IPS-18c (cell line): ENCODE measurements at regions not wholly inside any gene's neighbourhood (a gene's known extent, or its start where the extent isn't known, plus 50 kb on each side); places are given as distances from the start of the nearest gene placed in this dataset.
"Not testable (repeated sequence)": the region's sequence is repeated elsewhere in the genome, so short reads cannot be mapped to it uniquely, and the experiment has no call there.

Source experiments
- H3K4me3 ChIP-seq: 2 replicates; pipeline ENCODE4 v1.7.0; 2013; ENCODE audit warnings: low read depth, mild to moderate bottlenecking, low read length, moderate library complexity; ENCODE audit not compliant: insufficient read depth
- H3K9me3 ChIP-seq: one replicate; pipeline ENCODE4 v1.6.1; 2013; ENCODE audit warnings: mild to moderate bottlenecking, low read length, moderate library complexity; ENCODE audit not compliant: control insufficient read depth, insufficient read depth

DNA sequence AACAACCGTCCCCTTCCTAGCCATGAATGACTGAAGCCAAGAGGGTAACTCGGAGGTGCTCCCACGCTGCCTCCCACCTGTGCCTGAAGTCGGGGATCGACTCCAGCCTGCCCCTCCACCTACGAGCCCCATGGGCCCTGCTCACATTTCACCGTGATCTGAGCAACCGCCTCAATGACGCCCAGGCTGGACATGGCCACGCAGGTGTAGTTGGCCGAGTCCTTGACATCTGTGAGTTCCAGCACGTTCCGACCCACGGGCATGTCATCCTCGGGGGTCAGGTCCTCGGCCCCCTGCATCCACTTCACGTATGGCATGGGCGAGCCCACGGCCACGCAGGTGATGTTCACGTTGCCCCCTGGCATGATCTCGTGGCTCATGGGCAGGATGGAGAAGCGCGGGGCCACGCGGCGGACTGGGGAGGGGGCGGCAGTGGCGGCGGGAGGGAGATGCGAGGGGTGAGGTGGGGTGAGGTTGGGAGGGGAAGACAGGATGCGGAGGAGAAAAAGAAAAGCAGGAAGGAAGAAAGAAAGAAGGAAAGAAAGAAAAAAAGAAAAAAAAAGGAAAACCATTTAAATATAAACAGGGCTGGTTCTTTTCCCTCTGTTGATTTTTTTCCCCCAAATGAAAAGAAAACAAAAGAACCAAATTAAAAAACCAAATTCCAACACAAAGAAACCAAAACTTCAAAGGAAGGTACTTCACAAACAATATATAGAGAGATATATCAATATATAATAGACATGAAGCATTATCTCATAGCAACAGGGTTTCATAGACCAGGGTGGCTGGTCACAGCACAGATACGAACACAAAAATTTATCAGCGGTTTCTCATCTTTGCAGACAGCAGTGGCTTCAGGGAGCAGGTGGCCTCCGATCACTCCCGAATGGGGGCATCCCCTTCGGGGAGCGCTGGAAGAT is 94.7 kb downstream of the PTPRS start:
- H3K9me3 ChIP-seq: peaks cover 2% of the 10 kb centered on the region
- no peak overlapping the region for H3K4me3 ChIP-seq

- Histone ChIP-seq H3K4me3 (no peak overlapping the region), H3K9me3 (peaks cover 2% of the 10 kb centered on the region)
These were observed 96.3 kb downstream of the PTPRS start for GRCh38 chr19:5244351-5244750.

- H3K9me3 ChIP-seq: peaks cover 2% of the 10 kb centered on the region
These were observed 96.7 kb downstream of the PTPRS start for GRCh38 chr19:5243878-5244277.

GRCh38 chr19:5241896-5242295 is 98.7 kb downstream of the PTPRS start:
- H3K4me3 ChIP-seq, H3K9me3 ChIP-seq: not testable (repeated sequence)

More at GRCh38 chr19:5243878-5244277, 96.7 kb downstream of the PTPRS start:
- H3K4me3 ChIP-seq: no peak overlapping the region

GRCh38 chr19:5240011-5240410 is 100.6 kb downstream of the PTPRS start:
- Histone ChIP-seq H3K4me3 (no peak overlapping the region), H3K9me3 (peaks cover 4% of the 10 kb centered on the region)

- H3K4me3 ChIP-seq: no peak overlapping the region
- peaks cover 2% of the 10 kb centered on the region for H3K9me3 ChIP-seq
These were observed 101.9 kb downstream of the PTPRS start for GRCh38 chr19:5238700-5239099.

DNA sequence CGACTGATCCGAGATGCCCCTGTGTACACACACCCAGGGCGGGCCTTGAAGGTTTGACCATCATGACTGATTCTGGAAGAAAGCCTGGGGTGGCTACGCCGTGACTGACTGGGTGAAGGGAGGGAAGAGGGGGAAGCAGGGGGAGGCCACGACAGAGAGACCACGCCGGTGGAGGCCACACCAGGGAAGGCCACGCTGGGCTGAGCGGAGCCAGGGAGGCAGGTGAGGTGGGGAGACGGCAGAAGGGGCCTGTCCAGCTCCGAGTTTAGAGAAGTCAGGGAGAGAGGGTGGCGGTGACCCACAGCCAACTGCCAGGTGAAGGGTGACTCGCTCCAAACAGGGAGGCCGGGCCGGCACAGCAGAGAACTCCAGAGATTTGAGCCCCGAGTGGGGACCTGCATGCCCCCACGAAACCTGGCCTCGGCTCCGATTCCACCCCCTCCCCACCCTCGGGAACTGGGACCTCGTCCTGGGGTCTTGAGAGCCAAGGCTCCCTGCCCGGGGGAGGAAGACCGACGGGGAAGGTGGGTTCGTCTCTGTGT is 102.6 kb downstream of the PTPRS start:
- no peak overlapping the region for H3K4me3 ChIP-seq
- H3K9me3 ChIP-seq: peaks cover 2% of the 10 kb centered on the region

GRCh38 chr19:5237190-5237780 is 103.3 kb downstream of the PTPRS start:
- peaks cover 2% of the 10 kb centered on the region for H3K9me3 ChIP-seq

GRCh38 chr19:5235458-5236219 is 105.0 kb downstream of the PTPRS start:
- Histone ChIP-seq H3K4me3 (no peak overlapping the region), H3K9me3 (peaks cover 2% of the 10 kb centered on the region)

More at GRCh38 chr19:5237190-5237780, 103.3 kb downstream of the PTPRS start:
- H3K4me3 ChIP-seq: no peak overlapping the region

GRCh38 chr19:5234412-5234811 is 106.2 kb downstream of the PTPRS start:
- peaks cover 2% of the 10 kb centered on the region for H3K9me3 ChIP-seq
- no peak overlapping the region for H3K4me3 ChIP-seq

GRCh38 chr19:5232798-5233505 is 107.7 kb downstream of the PTPRS start:
- Histone ChIP-seq H3K4me3 (no peak overlapping the region), H3K9me3 (peaks cover 2% of the 10 kb centered on the region)

DNA sequence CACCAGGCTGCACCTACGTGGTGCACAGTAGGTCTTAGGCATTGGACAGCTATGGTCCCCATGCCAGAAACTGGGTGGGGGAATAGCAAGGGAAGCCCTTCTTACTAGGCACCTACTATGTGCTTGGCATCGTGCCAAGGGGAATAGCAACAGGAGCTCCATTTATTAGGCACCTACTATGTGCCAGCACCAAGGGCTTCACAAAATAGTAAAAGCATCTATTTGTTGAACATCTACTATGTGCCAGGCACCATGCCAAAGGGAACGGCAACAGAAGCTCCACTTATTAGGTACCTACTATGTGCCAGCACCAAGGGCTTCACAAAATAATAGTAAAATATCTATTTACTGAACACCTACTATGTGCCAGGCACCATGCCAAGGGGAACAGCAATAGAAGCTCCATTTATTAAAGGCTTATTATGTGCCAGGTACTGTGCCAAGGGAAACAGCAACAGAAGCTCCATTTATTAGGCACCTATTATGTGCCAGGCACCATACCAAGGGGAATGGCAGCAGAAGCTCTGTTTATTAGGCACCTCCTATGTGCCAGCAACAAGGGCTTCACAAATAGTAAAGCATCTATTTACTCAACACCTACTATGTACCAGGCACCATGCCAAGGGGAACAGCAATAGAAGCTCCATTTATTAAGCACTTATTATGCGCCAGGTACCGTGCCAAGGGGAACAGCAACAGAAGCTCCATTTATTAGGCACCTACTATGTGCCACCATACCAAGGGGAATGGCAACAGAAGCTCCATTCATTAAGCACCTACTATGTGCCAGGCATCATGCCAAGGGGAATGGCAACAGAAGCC is 108.5 kb downstream of the PTPRS start:
- Histone ChIP-seq H3K9me3 (no peaks in the 10 kb centered on the region), H3K4me3 (no peak overlapping the region)

DNA sequence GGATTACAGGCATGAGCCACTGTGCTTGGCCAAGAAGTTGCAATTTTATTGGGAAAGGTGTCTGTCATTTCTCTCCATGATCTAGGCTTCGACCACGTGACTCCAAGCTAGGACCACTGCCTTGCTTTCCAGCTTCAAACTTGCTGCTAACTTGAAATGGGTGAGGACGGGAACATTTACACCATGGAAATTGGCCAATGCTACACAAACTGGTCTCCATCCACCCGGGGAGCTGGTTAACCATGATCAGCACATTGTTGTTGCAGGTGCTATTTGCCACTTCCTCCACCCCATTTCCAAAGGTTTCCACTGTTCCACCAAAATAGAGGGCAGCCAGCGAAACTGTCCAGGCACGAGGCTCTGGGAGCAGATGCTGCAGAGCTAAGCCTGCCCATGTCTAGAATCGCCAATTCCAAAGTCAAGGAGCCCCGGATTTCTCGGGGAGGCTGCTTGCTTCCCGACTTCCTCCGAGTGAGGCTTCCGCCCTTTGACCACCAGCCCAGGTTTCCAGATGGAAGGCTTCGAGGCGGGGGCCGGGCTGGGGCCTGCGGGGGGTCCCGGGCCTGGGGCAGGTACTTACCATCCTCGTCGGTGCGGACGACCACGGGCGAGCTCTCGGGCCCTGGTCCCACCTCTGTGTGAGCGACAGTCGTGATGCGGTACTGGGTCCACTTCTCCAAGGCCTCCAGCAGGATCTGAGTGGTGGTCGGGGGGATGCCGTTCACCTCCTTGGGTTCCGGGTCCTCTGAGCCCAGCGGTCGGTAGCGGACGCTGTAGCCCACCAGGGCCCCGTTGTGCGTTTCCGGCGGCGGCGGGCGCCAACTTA is 109.7 kb downstream of the PTPRS start:
- H3K9me3 ChIP-seq: no peaks in the 10 kb centered on the region
- no peak overlapping the region for H3K4me3 ChIP-seq

GRCh38 chr19:5229778-5230335 is 110.8 kb downstream of the PTPRS start:
- H3K4me3 ChIP-seq: no peak overlapping the region
- no peaks in the 10 kb centered on the region for H3K9me3 ChIP-seq
